ENCODE measurements at regions not wholly inside any gene's neighbourhood (a gene's known extent, or its start where the extent isn't known, plus 50 kb on each side); places are given as distances from the start of the nearest gene placed in this dataset.

GRCh38 chr2:216763396-216763795, 68.0 kb upstream of the IGFBP5 start:
- no peak for TF ChIP-seq CTCF (optimal IDR thresholded peaks at IDR 0.05 in 1 of 3, IDR thresholded peaks at IDR 0.05 in 1 of 3, conservative IDR thresholded peaks at IDR 0.05 in 1 of 3; ENCODE audit: extremely low read depth in 1 of 3, insufficient read depth in 2 of 3, low read length in 3 of 3)
- TF ChIP-seq EZH2 (IDR thresholded peaks at IDR 0.05; ENCODE audit: low read length): no peak
